ENCODE measurements at regions not wholly inside any gene's neighbourhood (a gene's known extent, or its start where the extent isn't known, plus 50 kb on each side); places are given as distances from the start of the nearest gene placed in this dataset.

GRCh38 chr12:40622246-40622838 is 69.9 kb upstream of the CNTN1 start:
- DNase-seq: peak; percentile 28 to 57

DNA sequence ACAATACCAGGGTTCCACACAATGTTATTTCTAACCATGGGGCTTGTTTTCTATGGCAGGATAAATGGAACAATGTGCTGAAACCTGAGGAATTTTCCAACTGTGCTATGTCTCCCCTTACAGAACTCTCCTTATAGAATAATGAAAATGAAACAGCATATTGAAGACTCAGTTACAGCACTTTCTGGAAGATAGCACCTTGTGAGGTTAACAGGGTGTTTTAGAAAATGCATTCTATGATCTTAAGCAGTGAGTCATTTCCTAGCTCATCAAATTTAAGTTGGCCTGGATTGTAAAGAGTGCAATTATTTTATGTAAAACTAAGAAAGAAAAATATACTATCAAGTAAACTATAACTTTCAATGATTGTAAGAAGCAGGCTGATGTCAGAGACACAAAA is 60.1 kb upstream of the CNTN1 start:
- DNase-seq: no peak

DNA sequence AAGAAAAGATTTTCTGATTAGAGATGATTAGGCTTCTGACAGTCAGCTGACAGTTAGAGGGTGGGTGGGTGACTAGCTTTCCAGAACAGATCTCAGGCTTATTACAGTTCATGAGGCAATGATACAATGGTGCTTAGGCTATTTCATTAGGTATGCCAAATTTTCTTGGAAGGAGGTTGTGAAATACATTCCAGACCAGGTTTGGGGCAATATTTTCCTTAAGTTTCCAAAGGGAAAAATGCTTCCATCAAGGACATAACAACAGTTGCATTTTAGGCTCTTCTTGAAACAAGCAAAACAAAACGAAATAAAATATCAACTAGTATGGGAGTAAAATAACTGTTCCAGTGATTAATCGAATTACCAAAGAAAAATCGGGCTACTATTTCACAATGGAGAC is 59.3 kb upstream of the CNTN1 start:
- no peak for DNase-seq

GRCh38 chr12:40634517-40635131 is 57.6 kb upstream of the CNTN1 start:
- no peak for DNase-seq

DNA sequence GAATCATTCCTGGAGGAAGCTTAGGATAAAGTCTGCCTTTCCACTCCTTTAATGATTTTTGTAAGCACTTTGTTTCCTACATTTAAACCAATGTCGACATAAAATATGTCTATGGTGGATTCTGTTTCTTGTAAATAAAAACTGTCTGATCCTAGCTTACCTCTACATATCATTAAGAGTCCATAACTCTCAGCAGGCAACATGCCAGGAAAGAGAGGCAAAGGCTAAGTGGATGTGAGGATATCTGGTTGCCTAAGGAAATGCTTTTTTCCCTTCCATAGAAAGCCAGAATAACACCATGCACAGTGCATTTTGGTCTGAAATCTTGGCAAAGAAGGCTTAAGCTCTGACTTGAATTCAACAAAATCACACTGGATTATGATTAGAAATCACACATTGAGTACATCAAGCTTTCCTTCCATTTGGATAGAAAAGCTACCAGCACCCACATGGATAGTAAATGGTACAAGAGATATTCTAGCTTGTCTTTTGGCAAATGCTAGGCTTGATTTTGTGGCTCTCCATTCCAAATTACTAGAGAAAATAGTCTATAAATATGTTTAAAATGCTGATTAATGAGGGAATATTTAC is 57.0 kb upstream of the CNTN1 start:
- DNase-seq: no peak

Measured in Kasumi-1 (cell line).